GM12875 (cell line): ENCODE measurements at regions not wholly inside any gene's neighbourhood (a gene's known extent, or its start where the extent isn't known, plus 50 kb on each side); places are given as distances from the start of the nearest gene placed in this dataset.

Source experiments
- H3K4me3 ChIP-seq: one replicate; pipeline ENCODE4 v1.5.1; 2011; ENCODE audit warnings: low read depth, low read length, control low read depth
- CTCF ChIP-seq: IDR thresholded peaks from 2 replicates; pipeline ENCODE4 v1.5.1; 2011; ENCODE audit warnings: low read depth, mild to moderate bottlenecking, control low read depth, inconsistent platforms, low read length, moderate library complexity, borderline replicate concordance; ENCODE audit not compliant: insufficient read depth

- TF ChIP-seq CTCF, result no peak
- H3K4me3 ChIP-seq, result no peak overlapping the region
These were observed 143.2 kb upstream of the CSF3R start for GRCh38 chr1:36625935-36626310.

- no peak overlapping the region for H3K4me3 ChIP-seq
- no peak for TF ChIP-seq CTCF
These were observed 142.7 kb upstream of the CSF3R start for GRCh38 chr1:36625253-36625934.

- no peak for TF ChIP-seq CTCF
- no peak overlapping the region for H3K4me3 ChIP-seq
These were observed 141.8 kb upstream of the CSF3R start for GRCh38 chr1:36624466-36624865.

- no peak for TF ChIP-seq CTCF
- H3K4me3 ChIP-seq, result no peak overlapping the region
These were observed 140.3 kb upstream of the CSF3R start for GRCh38 chr1:36622741-36623648.

GRCh38 chr1:36621531-36621930 lies 138.8 kb upstream of the CSF3R start:
- TF ChIP-seq CTCF, result no peak
- H3K4me3 ChIP-seq, result no peak overlapping the region

- TF ChIP-seq CTCF, result no peak
- H3K4me3 ChIP-seq, result no peak overlapping the region
These were observed 137.4 kb upstream of the CSF3R start for GRCh38 chr1:36620142-36620541.

GRCh38 chr1:36614991-36615390 lies 132.3 kb upstream of the CSF3R start:
- H3K4me3 ChIP-seq, result no peak overlapping the region
- TF ChIP-seq CTCF, result no peak
